ENCODE measurements at regions not wholly inside any gene's neighbourhood (a gene's known extent, or its start where the extent isn't known, plus 50 kb on each side); places are given as distances from the start of the nearest gene placed in this dataset.

- no peak for TF ChIP-seq CTCF (conservative IDR thresholded peaks at IDR 0.05)
- H3K27ac ChIP-seq, result no peak overlapping the region
Measured at GRCh38 chr6:9978480-9978879, 436.4 kb downstream of the TFAP2A start.

DNA sequence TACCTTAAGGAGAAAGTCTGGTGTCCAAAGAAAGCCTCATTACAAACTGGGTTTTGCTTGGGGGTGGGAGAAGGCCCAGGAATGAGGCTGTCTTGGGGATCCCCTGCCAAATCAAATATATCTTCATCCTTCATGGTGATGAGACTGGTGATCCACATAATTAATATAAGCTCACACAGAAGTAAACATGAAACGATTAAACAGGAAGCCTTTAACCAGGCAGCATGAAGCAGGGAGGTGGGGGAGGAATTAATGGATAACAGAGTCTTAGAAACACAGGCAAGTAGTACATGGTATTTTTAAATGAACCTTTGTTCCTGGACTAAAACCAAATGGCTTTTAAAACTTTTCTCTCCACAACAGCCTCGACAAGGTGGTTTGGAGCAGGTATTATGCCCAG is 437.5 kb downstream of the TFAP2A start:
- peak overlapping the region; percentile 47 for H3K27ac ChIP-seq
- no peak for TF ChIP-seq CTCF (conservative IDR thresholded peaks at IDR 0.05)

DNA sequence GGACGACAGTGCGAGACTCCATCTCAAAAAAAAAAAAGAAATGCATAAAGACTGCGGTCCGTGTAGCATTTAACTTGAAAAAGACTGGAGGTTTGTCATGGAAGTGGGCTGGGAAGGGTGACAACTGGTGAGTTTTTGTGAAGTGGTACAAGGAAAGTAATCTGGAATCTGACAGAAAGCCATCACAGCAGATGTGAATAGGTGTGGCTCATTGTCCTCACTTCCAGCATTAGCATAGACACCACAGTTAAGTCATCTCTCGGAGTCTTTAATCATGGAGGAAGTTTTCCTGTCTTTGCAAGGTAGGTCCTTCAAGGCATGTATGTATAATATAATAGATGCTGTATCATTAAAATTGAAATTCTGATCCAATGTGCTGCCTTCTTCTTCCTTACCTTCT is 453.2 kb downstream of the TFAP2A start:
- TF ChIP-seq CTCF (conservative IDR thresholded peaks at IDR 0.05), result no peak

DNA sequence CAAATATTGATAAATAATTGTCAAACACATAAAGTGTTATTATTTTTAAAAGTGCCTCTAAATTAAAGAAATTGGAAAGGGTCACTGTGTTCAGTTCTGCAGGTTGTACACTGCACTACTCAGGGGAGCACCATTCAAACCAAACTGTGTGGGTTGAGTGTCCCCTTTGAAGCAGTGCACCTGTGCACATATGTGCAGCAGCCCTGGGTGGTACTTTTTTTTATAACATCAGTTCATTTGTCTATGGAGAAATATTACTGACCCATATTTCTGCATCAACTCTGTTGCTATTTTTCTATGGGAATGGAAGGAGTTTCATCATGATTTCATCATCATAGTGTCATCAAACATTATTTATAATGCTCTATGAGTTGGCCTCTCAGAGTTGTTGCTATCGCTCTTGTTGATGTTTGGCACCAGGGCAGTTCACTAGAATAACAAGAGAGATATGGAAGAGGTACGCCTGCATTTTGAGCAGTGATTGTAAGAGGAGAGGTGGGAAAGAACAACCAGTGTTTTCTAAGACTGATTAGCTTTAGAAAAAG is 457.6 kb downstream of the TFAP2A start:
- TF ChIP-seq CTCF (conservative IDR thresholded peaks at IDR 0.05), result no peak
- H3K27ac ChIP-seq, result no peak overlapping the region

More for the DNA sequence above, 453.2 kb downstream of the TFAP2A start:
- H3K27ac ChIP-seq, result no peak overlapping the region

DNA sequence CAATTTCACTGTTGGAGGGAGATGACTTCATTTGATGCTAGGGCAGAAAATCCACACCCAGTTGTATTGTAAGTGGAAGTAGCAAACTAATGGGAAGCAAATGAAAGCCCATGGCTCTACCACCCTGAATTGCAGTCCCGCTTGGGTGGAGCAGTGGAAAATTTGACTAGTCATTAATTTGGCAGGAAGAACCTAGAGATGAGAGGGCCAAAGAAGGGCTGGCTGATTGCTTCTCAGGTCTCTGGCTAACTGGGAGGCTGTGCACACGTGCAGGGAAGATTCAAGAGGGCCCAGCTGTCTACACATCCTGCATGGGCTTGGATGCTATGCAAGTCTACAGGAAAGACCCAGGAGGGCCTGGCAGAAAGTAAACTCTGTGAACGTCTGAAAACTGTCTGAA is 466.2 kb downstream of the TFAP2A start:
- TF ChIP-seq CTCF (conservative IDR thresholded peaks at IDR 0.05), result no peak
- no peak overlapping the region for H3K27ac ChIP-seq

GRCh38 chr6:9943986-9944385 is 470.9 kb downstream of the TFAP2A start:
- H3K27ac ChIP-seq, result no peak overlapping the region
- no peak for TF ChIP-seq CTCF (conservative IDR thresholded peaks at IDR 0.05)

GRCh38 chr6:9943026-9943425 is 471.8 kb downstream of the TFAP2A start:
- no peak overlapping the region for H3K27ac ChIP-seq
- TF ChIP-seq CTCF (conservative IDR thresholded peaks at IDR 0.05), result no peak

All from VCaP (cell line).